Astrocyte of the cerebellum (primary cell): ENCODE measurements at regions not wholly inside any gene's neighbourhood (a gene's known extent, or its start where the extent isn't known, plus 50 kb on each side); places are given as distances from the start of the nearest gene placed in this dataset.

Experiments used
- DNase-seq: peaks from one replicate; pipeline ENCODE4 v3.0.0-alpha.2; 2011; ENCODE audit warnings: low read depth
- H3K4me3 ChIP-seq: 2 replicates; pipeline ENCODE4 v1.5.1; 2011; ENCODE audit warnings: mild to moderate bottlenecking, low read depth, low read length, moderate library complexity
- CTCF ChIP-seq: IDR thresholded peaks from 2 replicates; pipeline ENCODE4 v1.5.1; 2012; ENCODE audit warnings: low read length, low read depth, moderate library complexity, mild to moderate bottlenecking; ENCODE audit errors: missing control alignments
- in situ Hi-C: cut with HindIII; loops from 2 replicates; pipeline ENCODE4 v1.10.0; 2017; ENCODE audit warnings: low sequenced_read_pairs

DNA sequence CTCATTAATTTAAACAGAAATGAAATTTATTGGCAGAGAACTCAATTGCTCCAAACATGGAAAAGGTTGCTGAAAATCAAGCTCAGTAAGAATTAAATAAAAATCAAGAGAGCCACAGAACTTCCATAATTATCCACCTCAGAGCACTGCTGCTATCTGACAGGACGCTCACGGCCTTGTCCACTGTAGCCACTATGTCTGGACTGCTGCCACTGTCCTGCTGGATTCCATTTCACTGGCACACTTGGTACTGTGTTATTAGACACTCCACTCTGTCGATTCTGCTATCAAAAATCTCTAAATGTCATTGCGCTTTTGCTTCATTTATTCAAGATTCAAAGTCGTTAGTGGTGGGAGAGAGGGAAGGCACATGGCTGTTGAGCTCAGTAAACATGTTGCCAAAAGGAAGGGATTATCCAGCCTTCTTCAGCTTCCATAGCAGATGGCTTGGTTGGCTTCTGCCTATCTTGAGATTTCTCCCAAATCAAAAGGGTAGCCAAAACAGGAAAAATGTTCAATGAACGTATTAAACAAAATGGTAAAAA is 815.0 kb downstream of the CDH18 start:
- in situ Hi-C loops = no loop called here
- no peak for DNase-seq
- H3K4me3 ChIP-seq = no peak overlapping the region
- no peak for TF ChIP-seq CTCF

- no peak for TF ChIP-seq CTCF
- in situ Hi-C loops = no loop called here
- no peak overlapping the region for H3K4me3 ChIP-seq
- DNase-seq = no peak
Observed at GRCh38 chr5:19175776-19176570, 812.0 kb downstream of the CDH18 start.

DNA sequence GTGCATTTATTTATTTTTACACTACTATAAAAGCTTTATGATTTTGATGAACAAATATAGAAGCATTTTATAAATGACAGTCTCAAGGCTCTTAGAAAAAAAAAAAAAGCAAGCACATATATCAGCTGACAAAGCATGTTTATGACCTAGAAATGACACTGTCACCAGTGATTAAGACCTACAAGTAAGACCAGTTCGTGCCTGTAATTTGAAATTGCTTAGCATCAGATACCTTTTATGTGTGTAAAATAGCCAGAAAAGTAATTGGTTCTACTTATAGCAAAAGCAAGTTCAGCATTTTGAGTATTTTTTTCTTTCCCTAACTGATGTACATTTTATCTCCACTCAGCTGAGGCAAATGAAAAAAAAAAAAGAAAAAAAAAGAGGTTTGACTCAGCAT is 808.4 kb downstream of the CDH18 start:
- no peak for DNase-seq
- TF ChIP-seq CTCF = no peak
- H3K4me3 ChIP-seq = no peak overlapping the region
- in situ Hi-C loops = no loop called here

GRCh38 chr5:19189176-19189575 is 798.8 kb downstream of the CDH18 start:
- TF ChIP-seq CTCF = no peak
- no peak overlapping the region for H3K4me3 ChIP-seq
- no peak for DNase-seq
- in situ Hi-C loops = no loop called here

DNA sequence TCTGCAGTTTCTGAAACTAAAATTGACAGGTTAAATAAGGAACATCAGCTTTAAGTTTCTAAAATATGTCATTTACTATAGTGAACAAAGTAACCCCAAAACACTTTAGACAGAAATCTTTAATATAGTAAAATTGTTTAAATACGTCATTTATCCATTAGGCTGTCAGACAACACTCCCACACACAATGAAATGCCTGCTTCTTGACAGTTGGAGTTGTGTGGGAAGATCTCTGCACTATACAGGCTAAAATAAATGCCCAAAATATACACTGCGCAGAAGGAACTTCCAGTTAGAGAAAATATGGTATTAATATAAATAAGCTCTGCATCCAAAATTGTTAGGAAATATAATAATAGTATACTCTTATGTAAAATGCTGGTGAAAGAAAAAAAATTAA is 794.4 kb downstream of the CDH18 start:
- no peak for DNase-seq
- TF ChIP-seq CTCF = no peak
- in situ Hi-C loops = no loop called here
- no peak overlapping the region for H3K4me3 ChIP-seq

DNA sequence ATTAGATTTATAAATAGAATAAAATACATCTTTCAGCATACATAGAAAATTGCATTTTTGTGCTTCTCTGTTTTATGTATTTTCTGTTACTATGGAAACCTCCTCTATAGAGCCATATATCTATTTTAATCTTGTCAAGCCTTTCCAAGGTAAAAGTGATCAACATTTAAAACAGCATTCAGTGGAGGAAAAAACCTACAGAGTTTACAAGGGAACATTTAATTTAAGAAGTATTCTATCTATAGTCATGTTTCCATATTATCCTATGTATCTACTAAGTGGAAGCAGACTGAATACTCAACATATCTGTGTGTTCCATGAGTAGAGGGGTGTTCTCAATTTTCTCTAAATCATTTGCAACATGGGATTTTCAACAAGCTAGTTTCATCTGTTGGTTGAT is 791.4 kb downstream of the CDH18 start:
- no peak overlapping the region for H3K4me3 ChIP-seq
- in situ Hi-C loops = no loop called here
- no peak for DNase-seq
- no peak for TF ChIP-seq CTCF

DNA sequence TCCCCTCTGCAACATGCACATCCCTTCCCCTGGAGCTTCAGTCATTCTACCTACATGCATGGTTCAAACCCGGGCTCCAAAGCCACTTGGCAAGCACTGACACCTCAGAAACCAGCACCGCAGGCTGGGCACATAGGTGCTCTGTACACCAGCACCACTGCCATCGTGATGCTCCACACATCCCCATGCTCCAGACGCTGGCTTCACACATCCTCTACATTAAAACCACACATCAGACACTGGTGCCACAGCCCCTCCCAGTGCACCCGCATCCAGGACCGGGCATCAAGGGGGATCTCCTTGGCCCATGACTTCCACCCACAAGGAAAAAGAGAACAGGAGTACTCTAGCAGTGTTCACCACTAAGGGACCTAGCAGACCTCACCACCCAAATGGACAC is 787.7 kb downstream of the CDH18 start:
- DNase-seq = no peak
- no peak for TF ChIP-seq CTCF
- no peak overlapping the region for H3K4me3 ChIP-seq
- in situ Hi-C loops = no loop called here
